GM23248 (cell line): ENCODE measurements at regions not wholly inside any gene's neighbourhood (a gene's known extent, or its start where the extent isn't known, plus 50 kb on each side); places are given as distances from the start of the nearest gene placed in this dataset.

Source experiments
- EZH2 ChIP-seq: fragments of 200-600 bp; sonication (generic); IDR thresholded peaks from 2 replicates; pipeline ENCODE4 v1.6.1; 2018; ENCODE audit warnings: antibody characterized with exemption, mild to moderate bottlenecking; ENCODE audit not compliant: insufficient read depth, poor library complexity, severe bottlenecking
- EZH2phosphoT487 ChIP-seq: fragments of 200-600 bp; sonication (generic); IDR thresholded peaks from 2 replicates; pipeline ENCODE4 v1.6.1; 2018; ENCODE audit warnings: antibody characterized with exemption, moderate library complexity, mild to moderate bottlenecking, low read depth; ENCODE audit not compliant: insufficient read depth

- TF ChIP-seq EZH2 (no peak), EZH2phosphoT487 (no peak)
Observed at GRCh38 chr2:234679741-234680687, 183.1 kb upstream of the ARL4C start.
